ENCODE measurements at regions not wholly inside any gene's neighbourhood (a gene's known extent, or its start where the extent isn't known, plus 50 kb on each side); places are given as distances from the start of the nearest gene placed in this dataset.
A peak's percentile ranks its signal among the peaks of the same experiment; 100 is the strongest.
"Not testable (repeated sequence)": the region's sequence is repeated elsewhere in the genome, so short reads cannot be mapped to it uniquely, and the experiment has no call there.

DNA sequence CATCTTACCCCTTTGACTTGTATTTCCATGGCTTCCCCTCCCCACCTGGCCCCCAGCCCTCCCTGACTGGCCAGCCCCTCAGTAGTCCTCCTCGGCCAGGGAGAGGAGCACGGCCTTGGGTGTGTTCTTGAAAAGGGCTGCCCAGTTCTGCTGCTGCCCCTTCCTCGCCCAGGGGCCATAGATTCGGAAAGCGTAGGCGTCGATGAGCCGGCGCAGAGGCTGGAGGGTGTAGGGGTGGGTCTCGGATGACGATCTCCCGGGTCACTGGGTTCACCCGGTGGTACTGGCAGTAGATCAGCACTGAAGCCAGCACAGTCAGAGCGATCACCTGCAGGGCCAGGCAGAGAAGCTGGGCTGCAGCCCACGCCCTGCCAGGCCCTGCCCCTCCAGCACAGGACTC, 71.7 kb downstream of the ZNF479 start:
- peak in 1 of 2 donors; percentile 0 for DNase-seq (ENCODE audit: low read depth in 1 of 2, low spot score in 1 of 2)
- not testable (repeated sequence) for H3K9me3 ChIP-seq (ENCODE audit: low read depth); H3K4me3 ChIP-seq; H3K4me1 ChIP-seq (ENCODE audit: low read depth); H3K27ac ChIP-seq; H3K27me3 ChIP-seq; H3K36me3 ChIP-seq

DNA sequence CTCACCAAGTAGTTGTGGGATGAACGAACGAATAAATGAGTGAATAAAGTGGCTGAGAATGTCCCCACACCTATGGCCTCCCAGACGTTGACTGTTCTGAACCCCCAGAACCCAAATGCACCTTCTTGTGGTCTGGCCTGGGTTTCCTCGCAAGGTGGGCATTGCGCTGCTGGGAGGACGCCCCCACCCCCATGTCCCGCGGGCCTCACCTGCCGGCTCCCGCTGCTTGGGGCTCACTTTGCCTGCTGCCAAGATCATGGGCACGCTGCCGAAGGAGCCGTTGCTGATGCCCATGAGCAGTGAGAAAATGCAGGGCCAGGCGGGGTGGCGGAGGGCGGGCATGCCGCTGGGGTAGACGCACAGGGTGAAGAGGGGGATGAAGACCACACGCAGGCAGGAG, 115.9 kb downstream of the ZNF479 start:
- DNase-seq (ENCODE audit: low read depth in 1 of 2, low spot score in 1 of 2); H3K36me3 ChIP-seq; H3K4me3 ChIP-seq; H3K4me1 ChIP-seq (ENCODE audit: low read depth); H3K27ac ChIP-seq; H3K27me3 ChIP-seq; H3K9me3 ChIP-seq (ENCODE audit: low read depth): not testable (repeated sequence)

DNA sequence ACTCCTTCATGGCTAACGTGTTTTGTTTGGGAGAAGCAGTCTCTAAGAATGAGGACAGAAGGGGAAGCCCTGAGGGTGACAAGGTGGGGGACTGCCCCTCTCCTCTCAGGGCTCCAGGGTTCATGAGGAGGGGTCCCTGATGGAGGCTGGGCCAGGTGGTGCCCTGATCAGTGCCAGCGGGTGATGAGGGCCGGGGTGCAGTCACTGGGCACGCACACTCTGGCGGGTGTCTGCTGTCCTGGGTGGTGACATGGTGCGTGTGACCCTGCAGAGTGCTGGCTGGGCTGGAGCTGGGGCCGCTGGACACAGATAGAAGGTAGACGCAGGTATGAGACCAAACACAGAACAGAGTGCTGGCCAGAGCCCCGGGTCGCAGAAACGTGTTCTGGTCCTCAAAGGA, 118.5 kb downstream of the ZNF479 start:
- H3K4me1 ChIP-seq (ENCODE audit: low read depth); H3K9me3 ChIP-seq (ENCODE audit: low read depth); H3K36me3 ChIP-seq; DNase-seq (ENCODE audit: low read depth in 1 of 2, low spot score in 1 of 2); H3K27ac ChIP-seq; H3K4me3 ChIP-seq; H3K27me3 ChIP-seq: not testable (repeated sequence)

DNA sequence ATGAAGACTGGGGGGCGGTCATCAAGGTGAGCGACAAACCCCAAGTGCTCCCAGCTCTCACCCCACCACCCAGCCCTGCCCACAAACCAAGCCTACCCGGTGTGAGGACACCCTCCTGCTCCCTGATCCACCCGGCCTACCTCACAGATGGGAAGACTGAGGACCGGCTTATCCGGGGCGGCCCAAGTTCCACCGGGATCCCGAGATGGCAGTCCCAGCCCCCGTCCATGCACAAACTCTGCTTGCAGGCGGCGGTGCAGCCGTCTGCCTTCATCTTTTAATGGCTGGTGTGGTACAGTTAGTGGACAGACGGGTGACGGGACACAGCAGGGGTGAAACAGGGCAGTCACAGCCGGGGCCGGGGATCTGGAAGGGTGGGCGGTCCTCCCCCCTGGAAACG, 119.3 kb downstream of the ZNF479 start:
- not testable (repeated sequence) for H3K36me3 ChIP-seq; H3K4me3 ChIP-seq; H3K27me3 ChIP-seq; DNase-seq (ENCODE audit: low read depth in 1 of 2, low spot score in 1 of 2); H3K4me1 ChIP-seq (ENCODE audit: low read depth); H3K27ac ChIP-seq; H3K9me3 ChIP-seq (ENCODE audit: low read depth)

DNA sequence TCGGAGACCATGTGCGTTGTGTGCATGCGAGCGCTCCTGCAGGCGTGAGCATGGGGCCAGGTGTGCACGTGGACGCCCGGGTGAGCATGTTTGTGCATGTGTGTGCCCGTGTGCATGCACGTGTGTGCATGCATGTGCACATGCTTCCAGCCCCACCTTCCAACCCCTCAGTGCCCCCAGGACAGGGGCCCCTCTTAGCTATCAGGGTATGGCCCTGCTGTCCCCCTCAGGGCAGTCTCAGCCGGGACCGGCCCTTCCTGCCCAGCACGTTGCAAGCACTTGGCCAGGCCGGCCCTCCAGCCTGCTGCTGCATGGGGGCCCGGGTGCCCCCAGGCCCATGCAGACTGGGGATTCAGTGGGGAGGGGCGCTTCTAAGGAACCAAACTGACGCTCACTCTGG, 123.0 kb downstream of the ZNF479 start:
- H3K27me3 ChIP-seq; H3K27ac ChIP-seq; H3K4me1 ChIP-seq (ENCODE audit: low read depth); H3K36me3 ChIP-seq; DNase-seq (ENCODE audit: low read depth in 1 of 2, low spot score in 1 of 2); H3K4me3 ChIP-seq; H3K9me3 ChIP-seq (ENCODE audit: low read depth): not testable (repeated sequence)

DNA sequence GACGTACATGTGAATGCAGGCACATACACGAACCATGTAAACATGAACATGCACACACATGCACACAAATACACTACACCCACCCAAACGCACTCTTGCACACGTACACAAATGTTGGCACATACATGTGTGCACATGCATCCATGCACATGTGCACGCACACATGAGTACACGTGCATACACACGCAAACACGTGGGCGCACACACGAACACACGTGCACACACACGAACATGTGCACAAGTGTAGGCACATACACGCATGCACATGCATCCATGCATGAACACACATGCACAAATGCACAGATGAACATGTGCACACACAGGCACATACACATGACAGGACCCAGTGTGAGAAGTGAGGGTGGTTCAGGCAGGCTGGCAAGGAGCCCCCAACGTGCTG, 126.3 kb downstream of the ZNF479 start:
- H3K36me3 ChIP-seq; H3K9me3 ChIP-seq (ENCODE audit: low read depth); H3K4me3 ChIP-seq; H3K27ac ChIP-seq; H3K4me1 ChIP-seq (ENCODE audit: low read depth); H3K27me3 ChIP-seq; DNase-seq (ENCODE audit: low read depth in 1 of 2, low spot score in 1 of 2): not testable (repeated sequence)

DNA sequence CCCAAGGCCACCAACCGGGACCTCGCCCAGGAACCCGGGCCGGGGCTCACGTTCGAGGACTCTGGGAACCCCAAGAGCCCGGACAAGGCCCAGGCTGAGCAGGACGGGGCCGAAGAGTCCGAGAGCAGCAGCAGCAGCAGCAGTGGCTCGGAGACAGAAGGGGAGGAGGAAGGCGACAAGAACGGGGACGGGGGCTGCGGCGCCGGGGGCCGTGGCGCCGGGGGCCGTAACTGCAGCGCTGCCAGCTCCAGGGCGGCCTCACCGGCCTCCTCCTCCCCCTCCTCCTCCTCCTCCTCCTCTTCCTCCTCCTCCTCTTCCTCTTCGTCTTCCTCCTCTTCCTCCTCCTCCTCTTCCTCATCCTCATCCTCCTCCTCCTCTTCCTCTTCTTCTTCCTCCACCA, 128.4 kb downstream of the ZNF479 start:
- H3K36me3 ChIP-seq; H3K4me3 ChIP-seq; DNase-seq (ENCODE audit: low read depth in 1 of 2, low spot score in 1 of 2); H3K27ac ChIP-seq; H3K27me3 ChIP-seq; H3K9me3 ChIP-seq (ENCODE audit: low read depth); H3K4me1 ChIP-seq (ENCODE audit: low read depth): not testable (repeated sequence)

DNA sequence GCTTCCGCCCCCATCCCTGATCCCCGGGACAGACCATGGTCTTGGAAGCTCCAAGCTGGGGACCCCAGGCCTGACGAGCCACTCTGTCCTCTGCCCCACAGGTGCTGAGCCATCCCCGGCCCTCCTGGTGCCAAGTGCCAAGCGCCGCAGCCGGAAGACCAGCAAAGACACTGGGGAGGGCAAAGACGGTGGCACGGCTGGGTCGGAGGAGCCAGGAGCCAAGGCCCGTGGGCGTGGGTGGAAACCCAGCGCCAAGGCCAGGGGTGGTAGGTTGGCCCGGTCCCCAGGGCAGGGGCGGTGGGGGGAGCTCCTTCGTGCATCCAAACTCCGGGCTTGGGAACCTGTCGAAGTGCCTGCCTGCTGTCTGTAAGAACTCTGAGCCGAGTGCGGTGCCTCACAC, 130.3 kb downstream of the ZNF479 start:
- H3K4me1 ChIP-seq (ENCODE audit: low read depth); H3K36me3 ChIP-seq; H3K27ac ChIP-seq; DNase-seq (ENCODE audit: low read depth in 1 of 2, low spot score in 1 of 2); H3K9me3 ChIP-seq (ENCODE audit: low read depth); H3K4me3 ChIP-seq; H3K27me3 ChIP-seq: not testable (repeated sequence)

DNA sequence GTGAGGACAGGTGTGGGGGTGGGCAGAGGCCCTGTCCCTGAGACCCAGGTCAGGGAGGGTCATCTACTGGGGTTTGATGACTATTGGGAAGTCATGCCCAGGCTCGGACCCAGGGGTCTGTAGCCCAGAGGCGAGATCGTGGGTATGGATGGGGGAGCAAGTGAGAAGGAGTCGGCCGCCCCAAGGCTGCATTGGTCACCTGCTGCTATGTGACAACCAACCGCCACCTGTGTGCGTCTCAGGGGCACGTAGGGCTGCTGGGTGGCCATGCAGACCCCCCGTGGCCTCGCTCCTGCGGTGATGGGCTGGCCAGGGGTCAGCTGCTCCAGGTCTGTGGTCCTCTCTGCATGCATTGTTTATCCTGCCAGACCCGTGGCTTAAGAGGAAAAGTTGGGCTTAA, 138.5 kb downstream of the ZNF479 start:
- not testable (repeated sequence) for H3K4me3 ChIP-seq; H3K27me3 ChIP-seq; H3K36me3 ChIP-seq; H3K4me1 ChIP-seq (ENCODE audit: low read depth); DNase-seq (ENCODE audit: low read depth in 1 of 2, low spot score in 1 of 2); H3K27ac ChIP-seq; H3K9me3 ChIP-seq (ENCODE audit: low read depth)

DNA sequence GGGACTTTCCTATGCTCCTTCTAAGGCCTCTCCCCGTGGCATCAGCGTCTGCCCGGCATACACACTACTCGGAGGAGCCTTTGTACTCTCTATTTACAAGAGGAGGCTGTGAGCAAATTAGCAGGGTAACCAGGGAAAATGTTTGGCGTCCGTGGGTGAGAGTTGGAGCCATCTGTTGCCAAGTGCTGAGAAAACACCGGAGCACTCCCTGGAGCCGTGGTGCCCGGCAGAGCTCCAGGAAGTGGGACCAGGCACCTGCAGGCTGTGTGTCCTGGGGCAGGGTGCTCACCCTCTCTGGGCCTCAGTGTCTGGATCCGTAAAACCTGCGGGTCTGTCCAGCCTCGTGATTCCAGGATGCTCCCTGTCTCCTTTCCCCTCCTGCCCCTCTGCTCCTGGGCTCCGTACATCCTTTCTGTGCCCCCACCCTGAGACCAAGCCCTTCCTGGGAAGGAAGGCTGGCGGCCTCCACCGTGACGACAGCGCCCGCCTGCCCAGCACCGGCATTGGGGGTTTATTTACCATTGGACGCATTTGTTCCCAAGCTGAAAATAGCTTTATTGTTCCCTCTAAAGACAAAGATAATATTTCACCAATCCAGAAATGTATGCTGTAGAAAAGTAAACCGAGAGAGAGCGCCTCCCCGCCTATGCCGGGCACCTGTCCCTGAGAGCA, 174.4 kb downstream of the ZNF479 start:
- not testable (repeated sequence) for H3K27me3 ChIP-seq; DNase-seq (ENCODE audit: low read depth in 1 of 2, low spot score in 1 of 2); H3K27ac ChIP-seq; H3K9me3 ChIP-seq (ENCODE audit: low read depth); H3K4me3 ChIP-seq; H3K4me1 ChIP-seq (ENCODE audit: low read depth); H3K36me3 ChIP-seq

DNA sequence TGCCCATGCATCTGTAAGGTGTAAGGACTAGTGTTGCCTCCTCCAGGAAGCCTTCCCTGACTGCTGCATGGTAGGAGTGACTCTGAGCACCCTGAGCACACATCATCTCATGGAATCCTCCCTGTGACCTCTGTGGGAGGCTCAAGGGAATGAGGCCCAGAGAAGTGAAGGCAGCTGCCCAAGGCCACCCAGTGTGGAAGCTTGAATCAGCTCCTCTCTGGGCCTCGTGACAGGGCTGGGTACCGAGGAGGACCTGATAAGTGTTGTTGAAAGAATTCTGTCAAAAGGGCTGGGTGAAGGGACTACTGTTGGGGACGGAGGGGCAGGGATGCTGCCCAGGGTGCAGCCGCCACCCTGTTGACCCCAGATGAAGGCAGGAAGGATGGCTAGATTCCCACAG, 175.2 kb downstream of the ZNF479 start:
- not testable (repeated sequence) for H3K27ac ChIP-seq; H3K4me1 ChIP-seq (ENCODE audit: low read depth); DNase-seq (ENCODE audit: low read depth in 1 of 2, low spot score in 1 of 2); H3K36me3 ChIP-seq; H3K27me3 ChIP-seq; H3K4me3 ChIP-seq; H3K9me3 ChIP-seq (ENCODE audit: low read depth)

DNA sequence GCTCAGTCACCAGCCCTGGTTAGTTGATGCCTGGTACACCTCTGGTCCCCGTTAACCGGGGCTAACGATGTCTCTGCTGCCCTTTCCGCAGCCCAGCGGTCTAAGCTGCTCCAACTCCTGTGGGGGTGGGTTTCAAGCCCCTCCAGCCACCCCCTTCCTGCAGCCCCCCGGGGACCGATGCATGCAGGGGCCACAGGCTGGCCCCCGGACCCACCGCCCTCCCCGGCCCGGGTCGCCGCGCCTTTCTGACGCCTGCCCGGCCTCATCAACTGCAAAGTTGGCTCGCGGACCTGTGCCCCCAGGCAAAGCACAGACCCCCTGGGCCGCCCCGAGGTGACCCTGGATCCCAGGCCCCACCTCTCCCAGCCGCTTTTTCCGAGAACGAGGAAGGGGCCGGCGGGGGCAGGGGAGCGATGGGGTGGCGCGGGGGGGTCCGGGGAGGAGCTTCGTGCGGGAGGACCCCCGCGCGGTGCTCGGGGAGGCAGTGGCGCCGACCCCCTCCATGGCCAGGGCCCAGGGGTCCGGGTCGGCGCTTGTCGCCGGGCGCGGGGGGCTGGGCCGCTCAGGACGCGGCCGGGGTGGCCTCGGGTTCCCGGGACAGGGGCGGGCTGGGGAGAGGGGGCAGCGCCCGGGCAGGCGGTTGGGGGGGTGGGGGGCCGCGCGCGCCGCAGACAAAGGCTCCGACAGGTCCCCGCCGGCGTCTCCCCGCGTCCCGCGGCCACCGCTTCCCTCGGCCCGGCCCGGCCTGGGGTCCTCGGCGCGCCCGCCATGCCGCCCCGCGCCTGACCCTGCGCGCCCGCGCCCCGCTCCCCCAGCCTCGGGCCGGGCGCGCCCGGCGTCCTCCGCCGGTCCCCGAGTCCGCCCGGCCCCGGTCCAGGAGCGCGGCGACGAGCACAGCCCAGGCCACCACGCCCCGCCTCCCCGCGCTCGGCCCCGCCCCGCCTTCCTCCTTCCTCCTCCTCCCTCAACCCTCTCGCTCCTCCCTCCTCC, 183.6 kb downstream of the ZNF479 start:
- not testable (repeated sequence) for H3K4me1 ChIP-seq (ENCODE audit: low read depth)

DNA sequence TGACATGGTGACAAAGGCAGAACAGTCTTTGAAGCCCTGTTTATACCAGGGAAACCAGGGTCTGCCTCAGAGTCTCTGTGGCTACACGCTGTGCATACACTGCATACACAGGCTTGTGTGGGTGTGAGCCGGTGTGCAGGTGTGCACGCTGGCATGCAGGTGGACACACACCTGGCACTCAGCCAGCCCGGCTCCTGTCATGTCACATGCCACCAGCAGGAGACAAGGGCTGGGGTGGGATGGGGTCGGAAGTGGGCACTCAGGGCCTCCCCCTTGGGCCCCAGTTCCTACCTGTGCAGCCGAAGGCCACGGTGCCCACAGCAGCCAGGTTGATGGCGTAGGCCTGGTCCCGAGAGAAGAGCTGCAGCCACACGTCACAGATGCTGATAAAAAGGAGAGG, 192.2 kb downstream of the ZNF479 start:
- not testable (repeated sequence) for H3K27me3 ChIP-seq; DNase-seq (ENCODE audit: low read depth in 1 of 2, low spot score in 1 of 2); H3K4me3 ChIP-seq; H3K9me3 ChIP-seq (ENCODE audit: low read depth); H3K27ac ChIP-seq; H3K4me1 ChIP-seq (ENCODE audit: low read depth); H3K36me3 ChIP-seq

More for the DNA sequence above, 183.6 kb downstream of the ZNF479 start:
- H3K4me3 ChIP-seq; H3K27ac ChIP-seq; H3K27me3 ChIP-seq; H3K36me3 ChIP-seq; H3K9me3 ChIP-seq (ENCODE audit: low read depth); DNase-seq (ENCODE audit: low read depth in 1 of 2, low spot score in 1 of 2): not testable (repeated sequence)

DNA sequence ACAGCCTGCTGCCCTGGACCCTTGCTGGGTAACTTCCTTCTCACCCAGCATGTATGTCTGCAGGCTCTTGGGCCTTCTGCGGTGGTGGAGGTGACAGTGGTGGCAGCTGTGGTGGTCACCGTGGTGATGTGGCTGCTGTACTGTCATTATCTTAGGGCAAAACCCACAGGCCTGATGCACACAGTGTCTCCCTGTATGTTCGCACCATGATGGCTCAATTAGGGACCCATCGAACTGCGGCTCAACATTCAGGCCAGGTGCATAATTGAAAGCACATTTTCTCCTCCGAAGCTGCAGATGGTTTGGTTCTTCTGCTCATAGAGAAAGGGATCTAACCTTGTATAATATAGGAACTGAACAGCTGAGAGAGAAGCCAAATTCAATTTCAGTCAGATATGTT, 208.3 kb downstream of the ZNF479 start:
- not testable (repeated sequence) for H3K27me3 ChIP-seq; H3K4me1 ChIP-seq (ENCODE audit: low read depth); H3K36me3 ChIP-seq; H3K27ac ChIP-seq; H3K9me3 ChIP-seq (ENCODE audit: low read depth); H3K4me3 ChIP-seq; DNase-seq (ENCODE audit: low read depth in 1 of 2, low spot score in 1 of 2)

Data from cardiac muscle cell (in vitro differentiated cells and primary cell).